HG03432 (cell line): ENCODE measurements at regions not wholly inside any gene's neighbourhood (a gene's known extent, or its start where the extent isn't known, plus 50 kb on each side); places are given as distances from the start of the nearest gene placed in this dataset.
"Not testable (repeated sequence)": the region's sequence is repeated elsewhere in the genome, so short reads cannot be mapped to it uniquely, and the experiment has no call there.

Experiments used
- ATAC-seq: cut with Tn5 transposase; IDR thresholded peaks from one replicate; pipeline ENCODE4 v1.9.1; 2021; ENCODE audit warnings: mild to moderate bottlenecking, moderate library complexity; ENCODE audit not compliant: unreplicated experiment

GRCh38 chr7:19958309-19958896 lies 185.0 kb upstream of the TMEM196 start:
- no peak for ATAC-seq

- ATAC-seq = no peak
Observed at GRCh38 chr7:19957664-19958063, 184.2 kb upstream of the TMEM196 start.

GRCh38 chr7:19954166-19954565 lies 180.7 kb upstream of the TMEM196 start:
- not testable (repeated sequence) for ATAC-seq

GRCh38 chr7:19953411-19953810 lies 180.0 kb upstream of the TMEM196 start:
- not testable (repeated sequence) for ATAC-seq

GRCh38 chr7:19948160-19948559 lies 174.7 kb upstream of the TMEM196 start:
- no peak for ATAC-seq

- no peak for ATAC-seq
Observed at GRCh38 chr7:19944363-19945120, 171.1 kb upstream of the TMEM196 start.

GRCh38 chr7:19939746-19940145 lies 166.3 kb upstream of the TMEM196 start:
- no peak for ATAC-seq

GRCh38 chr7:19932549-19933249 lies 159.3 kb upstream of the TMEM196 start:
- no peak for ATAC-seq

- ATAC-seq = no peak
Observed at GRCh38 chr7:19930851-19931250, 157.4 kb upstream of the TMEM196 start.

GRCh38 chr7:19930051-19930450 lies 156.6 kb upstream of the TMEM196 start:
- no peak for ATAC-seq

GRCh38 chr7:19928247-19928646 lies 154.8 kb upstream of the TMEM196 start:
- peak; percentile 93 for ATAC-seq

GRCh38 chr7:19920705-19921104 lies 147.3 kb upstream of the TMEM196 start:
- ATAC-seq = no peak

- ATAC-seq = no peak
Observed at GRCh38 chr7:19920166-19920565, 146.7 kb upstream of the TMEM196 start.

GRCh38 chr7:19919261-19920095 lies 146.1 kb upstream of the TMEM196 start:
- no peak for ATAC-seq

GRCh38 chr7:19916046-19916445 lies 142.6 kb upstream of the TMEM196 start:
- peak; percentile 41 for ATAC-seq

GRCh38 chr7:19915596-19915995 lies 142.2 kb upstream of the TMEM196 start:
- ATAC-seq = no peak

- no peak for ATAC-seq
Observed at GRCh38 chr7:19914866-19915265, 141.4 kb upstream of the TMEM196 start.

- no peak for ATAC-seq
Observed at GRCh38 chr7:19900118-19900517, 126.7 kb upstream of the TMEM196 start.

GRCh38 chr7:19899529-19899928 lies 126.1 kb upstream of the TMEM196 start:
- no peak for ATAC-seq

- ATAC-seq = not testable (repeated sequence)
Observed at GRCh38 chr7:19882893-19883292, 109.5 kb upstream of the TMEM196 start.

GRCh38 chr7:19872094-19872493 lies 98.7 kb upstream of the TMEM196 start:
- no peak for ATAC-seq
